Right atrium auricular region (tissue), 2 donors: ENCODE measurements at regions not wholly inside any gene's neighbourhood (a gene's known extent, or its start where the extent isn't known, plus 50 kb on each side); places are given as distances from the start of the nearest gene placed in this dataset.

Source experiments
- DNase-seq: peaks from one replicate; pipeline ENCODE4 v3.0.0-alpha.2; 2019; ENCODE audit warnings: low spot score
- H3K27ac ChIP-seq, 2 donors: fragments of 200-600 bp; sonication (generic); 1 replicate in 1 of 2; 2 replicates in 1 of 2; pipeline ENCODE4 v1.5.1; 2016 to 2019
- H3K27me3 ChIP-seq, 2 donors: fragments of 200-600 bp; sonication (generic); one replicate each; pipeline versions ENCODE4 v1.5.1 to v1.6.0; 2017 to 2019
- H3K36me3 ChIP-seq: fragments of 200-600 bp; sonication (generic); one replicate; pipeline ENCODE4 v1.5.1; 2016
- H3K4me1 ChIP-seq, 2 donors: fragments of 200-600 bp; sonication (generic); one replicate each; pipeline versions ENCODE4 v1.5.1 to v1.6.0; 2017 to 2019
- H3K4me3 ChIP-seq, 2 donors: fragments of 200-600 bp; sonication (generic); 1 replicate in 1 of 2; 2 replicates in 1 of 2; pipeline ENCODE4 v1.5.1; 2017 to 2019; ENCODE audit warnings: mild to moderate bottlenecking in 1 of 2, moderate library complexity in 1 of 2
- H3K9me3 ChIP-seq, 2 donors: fragments of 200-600 bp; sonication (generic); one replicate each; pipeline ENCODE4 v1.5.1; 2019
- TF ChIP-seq, protein P1 (sequence below), 2 donors: fragments of 200-600 bp; sonication (generic); IDR thresholded peaks; one replicate each; pipeline ENCODE4 v1.5.1; 2019; ENCODE audit warnings: antibody characterized with exemption in 2 of 2

DNA sequence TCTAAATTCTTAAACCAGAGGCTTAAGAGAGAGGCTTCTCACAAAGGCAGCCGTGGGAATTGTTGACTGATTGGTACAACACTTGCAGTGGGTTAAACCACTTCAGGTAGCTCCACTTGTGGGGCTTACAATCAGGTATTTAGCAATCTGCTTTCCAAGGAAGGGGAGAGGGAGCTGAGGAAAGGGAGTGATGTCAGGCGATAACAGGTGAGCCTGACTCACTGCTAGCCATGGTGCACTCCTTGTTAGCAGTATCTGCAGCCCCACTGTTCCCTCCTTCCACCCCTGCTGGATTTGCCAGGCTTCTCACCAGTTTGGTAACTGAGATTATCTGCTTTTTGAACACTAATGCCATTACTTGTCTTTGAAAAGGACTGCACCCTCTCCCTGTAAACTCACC lies 1056.7 kb upstream of the FANCL start:
- H3K4me1 ChIP-seq, result no peaks in the 10 kb centered on the region
- DNase-seq, result no peak
- H3K27me3 ChIP-seq, result no peaks in the 10 kb centered on the region
- no peaks in the 10 kb centered on the region for H3K36me3 ChIP-seq
- H3K9me3 ChIP-seq, result no peaks in the 10 kb centered on the region
- H3K27ac ChIP-seq, result no peak overlapping the region
- TF ChIP-seq, protein P1, sequence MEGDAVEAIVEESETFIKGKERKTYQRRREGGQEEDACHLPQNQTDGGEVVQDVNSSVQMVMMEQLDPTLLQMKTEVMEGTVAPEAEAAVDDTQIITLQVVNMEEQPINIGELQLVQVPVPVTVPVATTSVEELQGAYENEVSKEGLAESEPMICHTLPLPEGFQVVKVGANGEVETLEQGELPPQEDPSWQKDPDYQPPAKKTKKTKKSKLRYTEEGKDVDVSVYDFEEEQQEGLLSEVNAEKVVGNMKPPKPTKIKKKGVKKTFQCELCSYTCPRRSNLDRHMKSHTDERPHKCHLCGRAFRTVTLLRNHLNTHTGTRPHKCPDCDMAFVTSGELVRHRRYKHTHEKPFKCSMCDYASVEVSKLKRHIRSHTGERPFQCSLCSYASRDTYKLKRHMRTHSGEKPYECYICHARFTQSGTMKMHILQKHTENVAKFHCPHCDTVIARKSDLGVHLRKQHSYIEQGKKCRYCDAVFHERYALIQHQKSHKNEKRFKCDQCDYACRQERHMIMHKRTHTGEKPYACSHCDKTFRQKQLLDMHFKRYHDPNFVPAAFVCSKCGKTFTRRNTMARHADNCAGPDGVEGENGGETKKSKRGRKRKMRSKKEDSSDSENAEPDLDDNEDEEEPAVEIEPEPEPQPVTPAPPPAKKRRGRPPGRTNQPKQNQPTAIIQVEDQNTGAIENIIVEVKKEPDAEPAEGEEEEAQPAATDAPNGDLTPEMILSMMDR (IDR thresholded peaks at IDR 0.05), result no peak
- H3K4me3 ChIP-seq, result no peak overlapping the region

DNA sequence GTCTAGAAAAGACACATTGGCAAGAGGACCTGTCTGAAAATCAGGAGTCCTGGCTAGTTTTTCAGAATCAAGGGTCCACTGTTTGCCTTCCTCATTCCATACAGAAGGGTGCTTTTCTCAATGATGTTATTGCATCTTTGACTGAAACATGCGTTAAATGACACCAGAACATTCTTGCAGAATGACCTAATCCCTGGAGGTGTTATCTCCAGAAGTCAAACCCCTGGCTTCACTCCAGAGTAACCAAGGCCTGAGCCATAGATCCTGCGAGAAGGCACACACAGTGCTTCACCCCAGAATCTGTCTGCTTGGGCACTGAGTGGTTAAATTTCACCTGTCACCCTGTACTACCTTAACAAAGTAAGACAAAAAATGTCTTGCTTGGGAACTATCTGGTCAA lies 1055.2 kb upstream of the FANCL start:
- Histone ChIP-seq H3K36me3 (no peaks in the 10 kb centered on the region), H3K27me3 (no peaks in the 10 kb centered on the region), H3K9me3 (no peaks in the 10 kb centered on the region), H3K4me1 (no peaks in the 10 kb centered on the region), H3K27ac (no peak overlapping the region), H3K4me3 (no peak overlapping the region)
- TF ChIP-seq, protein P1 (IDR thresholded peaks at IDR 0.05), result no peak
- no peak for DNase-seq

DNA sequence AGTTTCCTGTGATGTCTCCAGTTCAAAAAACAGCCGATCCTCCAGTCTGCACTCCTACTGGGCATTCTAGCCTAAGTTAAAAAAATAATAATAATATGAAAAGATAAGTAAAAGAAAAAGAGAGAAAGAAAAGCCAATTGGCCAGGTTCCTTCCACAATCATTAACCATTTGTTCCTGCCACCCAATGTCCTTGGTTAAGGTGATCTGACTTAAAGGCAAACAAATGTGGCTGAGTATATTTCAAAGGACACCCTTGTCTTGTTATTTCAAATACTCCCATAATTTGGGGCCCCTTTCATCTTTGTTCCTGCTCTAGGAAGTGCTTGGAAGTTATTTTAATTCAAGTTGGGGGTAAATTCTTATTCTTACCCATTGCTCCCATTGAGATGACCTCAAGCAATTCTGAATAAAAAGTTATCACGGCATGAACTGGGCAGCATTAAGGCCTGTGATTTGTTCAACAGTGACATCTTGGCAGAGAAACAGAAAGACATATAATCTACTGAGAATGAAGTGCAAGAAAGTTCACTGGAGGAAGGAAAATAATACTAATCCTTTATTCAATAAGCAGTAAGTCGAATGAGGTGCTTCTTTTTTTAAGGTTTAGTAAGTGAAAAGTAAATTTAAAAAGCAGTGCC lies 1054.5 kb upstream of the FANCL start:
- DNase-seq, result no peak

DNA sequence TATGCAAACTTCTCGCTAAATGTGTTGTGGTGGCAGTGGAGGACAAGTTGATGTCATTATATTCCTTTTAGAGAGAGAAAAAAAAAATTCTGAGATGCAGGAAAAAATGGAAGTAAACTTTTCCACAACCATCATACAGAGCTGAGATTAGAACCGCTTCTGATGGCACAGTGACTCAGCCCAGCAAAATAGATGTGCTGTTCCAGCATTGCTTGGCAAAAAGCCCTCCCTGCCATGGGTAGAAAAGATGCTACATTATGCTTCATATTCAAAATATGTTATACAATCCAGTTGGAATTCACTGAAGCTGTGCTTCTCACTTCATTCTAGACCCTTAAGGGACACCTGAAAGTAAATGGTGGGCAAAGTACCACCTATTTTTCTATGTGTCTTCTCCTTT lies 1047.6 kb upstream of the FANCL start:
- Histone ChIP-seq H3K4me3 (no peak overlapping the region), H3K27ac (no peak overlapping the region), H3K4me1 (no peaks in the 10 kb centered on the region), H3K27me3 (no peaks in the 10 kb centered on the region), H3K36me3 (no peaks in the 10 kb centered on the region), H3K9me3 (no peaks in the 10 kb centered on the region)
- no peak for DNase-seq
- TF ChIP-seq, protein P1 (IDR thresholded peaks at IDR 0.05), result no peak

More for the DNA sequence above, 1054.5 kb upstream of the FANCL start:
- TF ChIP-seq, protein P1 (IDR thresholded peaks at IDR 0.05), result no peak
- Histone ChIP-seq H3K9me3 (no peaks in the 10 kb centered on the region), H3K4me1 (no peaks in the 10 kb centered on the region), H3K27me3 (no peaks in the 10 kb centered on the region), H3K4me3 (no peak overlapping the region), H3K36me3 (no peaks in the 10 kb centered on the region), H3K27ac (no peak overlapping the region)

DNA sequence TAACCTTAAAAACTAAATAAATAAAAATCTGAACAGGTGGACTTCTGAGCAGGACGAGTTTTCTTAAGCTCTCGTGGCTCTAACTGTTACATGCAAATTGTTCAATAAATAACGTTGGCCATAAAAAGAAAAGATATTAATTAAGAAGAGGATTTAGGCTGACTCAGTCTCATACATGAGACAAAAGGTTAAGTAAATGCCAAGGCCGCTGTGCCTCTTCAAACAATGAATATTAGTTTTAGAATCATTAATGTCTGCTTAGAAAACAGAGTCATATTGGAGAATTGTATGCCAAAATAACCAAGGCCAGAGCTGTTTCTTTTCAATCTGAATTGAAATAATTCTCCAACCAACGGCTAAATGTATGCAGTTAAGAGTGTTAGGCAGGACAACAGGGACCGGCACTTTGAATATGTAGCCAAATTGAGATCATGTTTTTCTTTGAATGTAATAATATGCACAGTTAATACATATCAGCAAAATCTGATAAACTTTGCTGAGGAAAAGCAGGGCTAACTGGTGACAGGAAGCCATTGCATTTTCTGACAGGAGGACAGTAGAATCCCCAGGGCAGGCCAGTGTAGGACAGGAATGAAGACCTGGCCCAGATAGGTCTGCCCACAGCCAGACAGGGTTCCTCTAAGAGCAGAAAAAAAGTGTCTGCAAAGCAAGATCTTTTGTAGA lies 1041.4 kb upstream of the FANCL start:
- Histone ChIP-seq H3K4me3 (no peak overlapping the region), H3K9me3 (no peaks in the 10 kb centered on the region), H3K4me1 (no peaks in the 10 kb centered on the region), H3K36me3 (no peaks in the 10 kb centered on the region), H3K27me3 (no peaks in the 10 kb centered on the region), H3K27ac (no peak overlapping the region)
- no peak for DNase-seq
- TF ChIP-seq, protein P1 (IDR thresholded peaks at IDR 0.05), result no peak
